ENCODE measurements at regions not wholly inside any gene's neighbourhood (a gene's known extent, or its start where the extent isn't known, plus 50 kb on each side); places are given as distances from the start of the nearest gene placed in this dataset.

DNA sequence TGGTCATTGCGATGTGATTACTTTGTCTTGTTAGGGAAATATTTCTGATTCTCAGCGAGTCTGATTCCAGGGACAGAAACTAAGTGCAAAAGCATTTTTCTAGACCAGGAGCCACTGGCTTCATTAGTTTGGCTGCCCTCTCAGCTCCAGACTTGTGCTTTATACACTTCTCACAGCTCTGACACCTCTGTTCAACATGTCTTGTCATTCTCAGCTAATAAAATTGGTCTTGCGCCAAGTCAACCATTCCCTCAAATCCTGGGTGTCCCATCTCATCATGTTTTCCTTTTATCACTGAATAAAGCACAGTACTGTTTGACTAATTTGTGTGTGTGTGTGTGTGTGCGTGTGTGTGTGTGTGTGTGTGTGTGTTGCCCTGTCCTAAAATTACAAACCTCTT, 215.5 kb upstream of the EPHA4 start:
- TF ChIP-seq, protein P1, sequence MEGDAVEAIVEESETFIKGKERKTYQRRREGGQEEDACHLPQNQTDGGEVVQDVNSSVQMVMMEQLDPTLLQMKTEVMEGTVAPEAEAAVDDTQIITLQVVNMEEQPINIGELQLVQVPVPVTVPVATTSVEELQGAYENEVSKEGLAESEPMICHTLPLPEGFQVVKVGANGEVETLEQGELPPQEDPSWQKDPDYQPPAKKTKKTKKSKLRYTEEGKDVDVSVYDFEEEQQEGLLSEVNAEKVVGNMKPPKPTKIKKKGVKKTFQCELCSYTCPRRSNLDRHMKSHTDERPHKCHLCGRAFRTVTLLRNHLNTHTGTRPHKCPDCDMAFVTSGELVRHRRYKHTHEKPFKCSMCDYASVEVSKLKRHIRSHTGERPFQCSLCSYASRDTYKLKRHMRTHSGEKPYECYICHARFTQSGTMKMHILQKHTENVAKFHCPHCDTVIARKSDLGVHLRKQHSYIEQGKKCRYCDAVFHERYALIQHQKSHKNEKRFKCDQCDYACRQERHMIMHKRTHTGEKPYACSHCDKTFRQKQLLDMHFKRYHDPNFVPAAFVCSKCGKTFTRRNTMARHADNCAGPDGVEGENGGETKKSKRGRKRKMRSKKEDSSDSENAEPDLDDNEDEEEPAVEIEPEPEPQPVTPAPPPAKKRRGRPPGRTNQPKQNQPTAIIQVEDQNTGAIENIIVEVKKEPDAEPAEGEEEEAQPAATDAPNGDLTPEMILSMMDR (IDR thresholded peaks at IDR 0.05; ENCODE audit: low read length) = no peak
- no peak for TF ChIP-seq EZH2 (IDR thresholded peaks at IDR 0.05; ENCODE audit: borderline replicate concordance, low read length)
